ENCODE measurements at regions not wholly inside any gene's neighbourhood (a gene's known extent, or its start where the extent isn't known, plus 50 kb on each side); places are given as distances from the start of the nearest gene placed in this dataset.

GRCh38 chr1:208369658-208370057, 125.5 kb upstream of the PLXNA2 start:
- Histone ChIP-seq H3F3A (ENCODE audit: insufficient read depth, low read length) (no peaks in the 10 kb centered on the region), H4K20me1 (ENCODE audit: insufficient read depth, low read length) (no peaks in the 10 kb centered on the region), H3K9ac (ENCODE audit: low read length) (no peak overlapping the region), H3K79me2 (ENCODE audit: low read length) (no peaks in the 10 kb centered on the region), H3K4me2 (ENCODE audit: low read depth, low read length) (no peak overlapping the region), H3K27me3 (replicated peaks; ENCODE audit: insufficient read depth, low read length) (no peaks in the 10 kb centered on the region), H3K4me3 (ENCODE audit: low read length) (no peak overlapping the region), H3K9me2 (replicated peaks; ENCODE audit: insufficient read depth, low read length) (no peaks in the 10 kb centered on the region), H3K27ac (ENCODE audit: low read length) (no peak overlapping the region), H3K36me3 (replicated peaks; ENCODE audit: insufficient read depth, low read length) (no peaks in the 10 kb centered on the region), H3K9me3 (replicated peaks; ENCODE audit: insufficient read depth, low read length) (no peaks in the 10 kb centered on the region), H3K4me1 (ENCODE audit: low read length) (no peaks in the 10 kb centered on the region), H2AFZ (ENCODE audit: low read length) (no peak overlapping the region)
- DNase-seq: no peak
- TF ChIP-seq EZH2 (optimal IDR thresholded peaks at IDR 0.05; ENCODE audit: low read depth, low read length) (no peak), EZH2phosphoT487 (IDR thresholded peaks at IDR 0.05; ENCODE audit: low read length) (no peak)

DNA sequence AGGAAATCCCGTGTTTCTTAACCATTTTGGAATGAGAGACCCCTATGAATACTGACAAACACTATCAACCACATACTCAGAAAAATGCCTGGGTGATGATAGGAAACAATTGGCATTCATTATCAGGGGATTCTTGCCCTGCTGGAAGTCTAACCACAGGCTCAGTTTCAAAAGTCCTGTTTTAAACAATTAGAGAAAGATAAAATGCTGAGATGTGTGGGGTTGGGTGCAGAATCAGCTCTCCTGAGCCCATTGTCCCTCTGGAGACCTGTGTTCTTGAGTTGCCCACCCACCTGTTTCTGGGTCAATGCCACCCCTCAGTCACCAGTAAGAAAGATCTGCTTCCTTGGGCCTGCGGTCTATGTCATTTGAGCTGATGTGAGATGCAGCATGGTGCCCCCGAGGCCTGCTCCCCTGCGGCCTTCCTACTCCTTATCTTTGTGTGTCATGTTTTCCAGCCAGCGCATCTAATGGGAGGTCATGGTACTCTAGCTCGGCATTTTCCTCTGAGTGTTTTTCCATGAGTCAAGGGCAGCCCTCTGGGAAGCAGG, 130.3 kb upstream of the PLXNA2 start:
- no peaks in the 10 kb centered on the region for H3K36me3 ChIP-seq (replicated peaks; ENCODE audit: insufficient read depth, low read length)
- no peak overlapping the region for H2AFZ ChIP-seq (ENCODE audit: low read length)
- H3F3A ChIP-seq (ENCODE audit: insufficient read depth, low read length): no peaks in the 10 kb centered on the region
- H3K4me3 ChIP-seq (ENCODE audit: low read length): no peak overlapping the region
- no peak overlapping the region for H3K9ac ChIP-seq (ENCODE audit: low read length)
- H4K20me1 ChIP-seq (ENCODE audit: insufficient read depth, low read length): no peaks in the 10 kb centered on the region
- no peak overlapping the region for H3K4me2 ChIP-seq (ENCODE audit: low read depth, low read length)
- H3K4me1 ChIP-seq (ENCODE audit: low read length): no peaks in the 10 kb centered on the region
- H3K79me2 ChIP-seq (ENCODE audit: low read length): no peaks in the 10 kb centered on the region
- H3K9me2 ChIP-seq (replicated peaks; ENCODE audit: insufficient read depth, low read length): no peaks in the 10 kb centered on the region
- no peaks in the 10 kb centered on the region for H3K27me3 ChIP-seq (replicated peaks; ENCODE audit: insufficient read depth, low read length)
- DNase-seq: no peak
- no peak overlapping the region for H3K27ac ChIP-seq (ENCODE audit: low read length)
- no peaks in the 10 kb centered on the region for H3K9me3 ChIP-seq (replicated peaks; ENCODE audit: insufficient read depth, low read length)
- TF ChIP-seq EZH2phosphoT487 (IDR thresholded peaks at IDR 0.05; ENCODE audit: low read length) (no peak), EZH2 (optimal IDR thresholded peaks at IDR 0.05; ENCODE audit: low read depth, low read length) (no peak)

DNA sequence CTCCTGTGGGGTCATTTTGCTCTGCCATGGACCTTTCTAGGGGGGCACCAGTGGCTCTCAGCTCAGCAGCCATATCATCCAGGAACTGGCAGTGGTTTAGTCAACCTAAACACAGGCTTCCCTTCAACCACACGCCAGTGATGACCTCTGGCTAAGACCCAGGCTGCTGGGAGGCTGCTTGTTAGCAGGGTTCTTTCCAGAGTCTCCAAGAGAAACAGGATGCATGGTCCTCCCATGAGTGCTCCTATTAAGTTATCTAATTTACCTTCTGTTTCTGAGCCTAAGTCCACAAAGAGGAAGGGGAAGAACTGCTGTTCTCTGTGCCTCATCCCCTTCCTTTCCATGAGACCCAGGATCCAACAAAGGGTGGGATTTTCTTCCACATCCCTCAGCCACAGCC, 137.3 kb upstream of the PLXNA2 start:
- no peaks in the 10 kb centered on the region for H3K9me3 ChIP-seq (replicated peaks; ENCODE audit: insufficient read depth, low read length)
- H3K27me3 ChIP-seq (replicated peaks; ENCODE audit: insufficient read depth, low read length): no peaks in the 10 kb centered on the region
- no peaks in the 10 kb centered on the region for H3K9me2 ChIP-seq (replicated peaks; ENCODE audit: insufficient read depth, low read length)
- H3K36me3 ChIP-seq (replicated peaks; ENCODE audit: insufficient read depth, low read length): no peaks in the 10 kb centered on the region
- DNase-seq: no peak
- no peaks in the 10 kb centered on the region for H3K4me1 ChIP-seq (ENCODE audit: low read length)
- no peaks in the 10 kb centered on the region for H3F3A ChIP-seq (ENCODE audit: insufficient read depth, low read length)
- no peak overlapping the region for H2AFZ ChIP-seq (ENCODE audit: low read length)
- H3K79me2 ChIP-seq (ENCODE audit: low read length): no peaks in the 10 kb centered on the region
- H3K9ac ChIP-seq (ENCODE audit: low read length): no peak overlapping the region
- H3K4me3 ChIP-seq (ENCODE audit: low read length): no peak overlapping the region
- TF ChIP-seq EZH2phosphoT487 (IDR thresholded peaks at IDR 0.05; ENCODE audit: low read length) (no peak), CTCF (IDR thresholded peaks at IDR 0.05; ENCODE audit: low read length) (no peak), EZH2 (optimal IDR thresholded peaks at IDR 0.05; ENCODE audit: low read depth, low read length) (no peak)
- no peaks in the 10 kb centered on the region for H4K20me1 ChIP-seq (ENCODE audit: insufficient read depth, low read length)
- H3K27ac ChIP-seq (ENCODE audit: low read length): no peak overlapping the region
- no peak overlapping the region for H3K4me2 ChIP-seq (ENCODE audit: low read depth, low read length)

DNA sequence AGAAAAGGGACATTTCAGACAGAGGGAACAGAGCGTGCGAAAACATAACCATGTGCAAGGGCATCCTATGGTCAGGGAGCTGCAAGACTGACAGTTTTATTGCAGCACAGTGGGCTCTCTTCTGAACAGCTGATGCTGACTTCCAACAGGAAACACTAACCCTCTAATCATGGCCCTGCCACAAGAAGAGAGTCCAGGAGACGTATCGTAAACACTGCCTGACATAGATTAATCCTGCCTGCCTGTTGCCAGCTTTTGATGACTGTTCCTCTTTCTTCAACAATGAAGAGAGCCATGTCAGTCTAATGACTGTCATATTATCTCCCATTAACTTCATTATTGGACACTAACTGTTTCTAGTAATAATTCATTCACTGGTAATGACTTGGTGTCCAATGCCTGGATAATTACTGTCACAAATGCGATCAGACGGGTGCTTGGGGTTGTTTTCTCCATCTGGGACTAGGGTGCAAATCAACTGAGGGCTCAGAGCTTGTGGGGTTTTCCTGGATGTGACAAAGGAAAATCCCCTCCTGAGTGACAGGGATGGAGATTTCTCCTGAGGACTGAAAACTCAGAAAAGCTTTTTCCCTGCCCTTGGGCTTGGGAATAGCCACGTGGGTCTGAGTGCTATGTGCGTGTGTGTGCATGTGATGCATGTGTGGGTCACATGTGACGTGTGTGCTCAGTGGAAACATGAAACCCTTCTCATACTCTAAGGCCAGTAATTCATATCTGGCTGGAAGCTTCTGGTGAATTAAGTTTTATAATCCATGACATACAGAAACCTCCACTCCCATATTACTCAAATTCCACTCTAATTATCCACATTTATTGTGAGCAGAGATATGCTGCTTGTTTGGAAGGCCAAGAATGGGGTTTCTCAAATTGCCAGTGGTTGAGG, 144.0 kb upstream of the PLXNA2 start:
- H3K4me2 ChIP-seq (ENCODE audit: low read depth, low read length): no peak overlapping the region
- no peak for DNase-seq
- H3K9ac ChIP-seq (ENCODE audit: low read length): no peak overlapping the region

More for the DNA sequence above, 144.0 kb upstream of the PLXNA2 start:
- H3K36me3 ChIP-seq (replicated peaks; ENCODE audit: insufficient read depth, low read length): no peaks in the 10 kb centered on the region
- no peaks in the 10 kb centered on the region for H4K20me1 ChIP-seq (ENCODE audit: insufficient read depth, low read length)
- H3K79me2 ChIP-seq (ENCODE audit: low read length): no peaks in the 10 kb centered on the region
- H3K9me3 ChIP-seq (replicated peaks; ENCODE audit: insufficient read depth, low read length): no peaks in the 10 kb centered on the region
- no peaks in the 10 kb centered on the region for H3K9me2 ChIP-seq (replicated peaks; ENCODE audit: insufficient read depth, low read length)
- TF ChIP-seq EZH2phosphoT487 (IDR thresholded peaks at IDR 0.05; ENCODE audit: low read length): no peak
- no peak overlapping the region for H2AFZ ChIP-seq (ENCODE audit: low read length)
- H3K27me3 ChIP-seq (replicated peaks; ENCODE audit: insufficient read depth, low read length): no peaks in the 10 kb centered on the region
- no peak overlapping the region for H3K4me3 ChIP-seq (ENCODE audit: low read length)
- no peaks in the 10 kb centered on the region for H3F3A ChIP-seq (ENCODE audit: insufficient read depth, low read length)
- no peaks in the 10 kb centered on the region for H3K4me1 ChIP-seq (ENCODE audit: low read length)
- no peak overlapping the region for H3K27ac ChIP-seq (ENCODE audit: low read length)

All from MM.1S (cell line).